ENCODE measurements at regions not wholly inside any gene's neighbourhood (a gene's known extent, or its start where the extent isn't known, plus 50 kb on each side); places are given as distances from the start of the nearest gene placed in this dataset.

DNA sequence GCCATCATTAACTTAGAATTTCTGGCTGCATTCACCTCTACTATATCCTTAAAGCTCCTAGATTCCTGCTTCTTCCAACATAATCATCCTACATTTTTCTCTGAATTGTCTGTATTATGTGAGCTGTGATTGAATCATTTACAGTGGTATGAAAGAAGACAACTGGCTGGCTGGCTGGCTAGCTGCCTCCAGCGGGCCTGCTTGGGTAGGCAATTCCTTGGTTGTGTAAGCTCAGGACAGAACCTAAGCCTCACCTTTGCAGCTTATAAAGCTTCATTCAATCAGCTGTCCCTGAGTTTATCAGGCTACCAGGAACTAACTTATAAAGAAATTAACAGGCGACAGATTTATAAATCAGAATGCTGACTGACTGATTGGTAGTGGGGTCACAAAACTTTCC lies 162.7 kb upstream of the NR3C1 start:
- TF ChIP-seq, protein P1, sequence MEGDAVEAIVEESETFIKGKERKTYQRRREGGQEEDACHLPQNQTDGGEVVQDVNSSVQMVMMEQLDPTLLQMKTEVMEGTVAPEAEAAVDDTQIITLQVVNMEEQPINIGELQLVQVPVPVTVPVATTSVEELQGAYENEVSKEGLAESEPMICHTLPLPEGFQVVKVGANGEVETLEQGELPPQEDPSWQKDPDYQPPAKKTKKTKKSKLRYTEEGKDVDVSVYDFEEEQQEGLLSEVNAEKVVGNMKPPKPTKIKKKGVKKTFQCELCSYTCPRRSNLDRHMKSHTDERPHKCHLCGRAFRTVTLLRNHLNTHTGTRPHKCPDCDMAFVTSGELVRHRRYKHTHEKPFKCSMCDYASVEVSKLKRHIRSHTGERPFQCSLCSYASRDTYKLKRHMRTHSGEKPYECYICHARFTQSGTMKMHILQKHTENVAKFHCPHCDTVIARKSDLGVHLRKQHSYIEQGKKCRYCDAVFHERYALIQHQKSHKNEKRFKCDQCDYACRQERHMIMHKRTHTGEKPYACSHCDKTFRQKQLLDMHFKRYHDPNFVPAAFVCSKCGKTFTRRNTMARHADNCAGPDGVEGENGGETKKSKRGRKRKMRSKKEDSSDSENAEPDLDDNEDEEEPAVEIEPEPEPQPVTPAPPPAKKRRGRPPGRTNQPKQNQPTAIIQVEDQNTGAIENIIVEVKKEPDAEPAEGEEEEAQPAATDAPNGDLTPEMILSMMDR (IDR thresholded peaks at IDR 0.05) = no peak
- TF ChIP-seq POLR2A (IDR thresholded peaks at IDR 0.05) = no peak
